ENCODE measurements at regions not wholly inside any gene's neighbourhood (a gene's known extent, or its start where the extent isn't known, plus 50 kb on each side); places are given as distances from the start of the nearest gene placed in this dataset.

DNA sequence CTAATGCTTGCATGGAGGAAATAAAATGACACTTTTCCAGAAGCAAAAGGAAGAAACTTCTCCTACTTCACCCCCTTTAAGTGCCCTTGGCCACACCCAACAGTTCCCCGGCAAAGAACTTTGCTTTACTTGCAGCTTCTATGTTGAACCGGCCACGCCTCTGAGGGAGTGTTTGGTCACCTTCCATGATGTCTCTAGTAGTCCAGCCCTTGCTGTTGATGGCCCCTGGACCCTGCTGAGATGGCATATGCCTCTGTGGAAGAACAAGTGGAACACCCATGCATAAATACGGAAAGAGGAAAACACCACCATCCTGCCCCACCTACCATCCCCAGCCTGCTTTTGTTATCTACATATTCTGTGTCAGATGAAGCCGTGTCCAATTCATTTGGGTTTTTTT lies 218.3 kb upstream of the POU3F3 start:
- no peak for DNase-seq (ENCODE audit: low spot score)

DNA sequence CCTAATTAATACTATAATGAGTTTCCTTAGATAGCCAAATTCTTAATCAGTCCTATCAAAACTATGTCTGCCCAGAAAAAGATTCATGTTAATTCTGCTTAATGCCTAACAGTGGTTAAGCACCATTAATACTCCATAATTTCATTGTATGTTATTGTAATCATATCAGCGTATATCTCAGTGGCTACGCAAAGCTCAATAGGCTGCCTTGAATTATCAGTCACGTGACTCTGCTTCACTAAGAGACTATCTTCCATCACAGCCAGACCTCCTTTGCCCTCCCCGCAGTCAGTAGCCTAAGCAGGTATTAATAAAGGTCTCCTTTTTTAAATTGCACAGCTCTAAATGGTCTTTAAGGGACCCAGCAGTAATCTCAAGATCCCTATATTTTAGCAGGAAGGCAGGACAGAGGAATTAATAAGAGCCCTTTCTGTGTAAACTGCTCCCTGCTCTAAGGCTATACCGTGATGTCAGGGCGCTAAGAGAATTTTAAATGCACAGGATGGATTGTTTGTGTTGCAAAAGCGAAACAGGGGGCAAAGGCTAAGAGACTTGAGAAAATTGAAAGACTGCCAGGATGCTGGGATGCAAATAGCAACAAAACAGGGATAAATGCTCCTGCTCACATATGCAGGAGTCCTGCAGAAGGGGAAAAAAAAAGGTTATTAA lies 215.6 kb upstream of the POU3F3 start:
- DNase-seq (ENCODE audit: low spot score): no peak

GRCh38 chr2:104638859-104639202 lies 215.1 kb upstream of the POU3F3 start:
- DNase-seq (ENCODE audit: low spot score): no peak

GRCh38 chr2:104641786-104642185 lies 212.1 kb upstream of the POU3F3 start:
- no peak for DNase-seq (ENCODE audit: low spot score)

DNA sequence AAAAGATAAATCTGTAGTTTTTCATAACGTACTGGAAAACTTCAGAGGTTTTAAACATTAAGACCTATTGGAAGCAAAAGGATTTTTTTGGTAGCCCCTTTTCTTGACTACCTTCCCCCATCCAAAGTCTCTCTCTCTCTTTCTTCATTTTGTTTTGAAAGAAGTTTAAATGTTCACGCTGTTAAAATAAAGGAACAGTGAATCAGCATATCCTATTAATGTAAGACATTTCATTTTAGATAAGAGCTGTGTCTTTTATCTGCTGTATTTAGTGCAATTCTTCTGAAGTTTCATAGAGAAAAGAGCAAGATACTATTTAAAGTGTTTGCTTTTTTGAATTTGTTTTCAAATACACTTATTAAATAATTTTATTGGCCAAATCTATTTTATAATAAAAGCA lies 205.5 kb upstream of the POU3F3 start:
- no peak for DNase-seq (ENCODE audit: low spot score)

DNA sequence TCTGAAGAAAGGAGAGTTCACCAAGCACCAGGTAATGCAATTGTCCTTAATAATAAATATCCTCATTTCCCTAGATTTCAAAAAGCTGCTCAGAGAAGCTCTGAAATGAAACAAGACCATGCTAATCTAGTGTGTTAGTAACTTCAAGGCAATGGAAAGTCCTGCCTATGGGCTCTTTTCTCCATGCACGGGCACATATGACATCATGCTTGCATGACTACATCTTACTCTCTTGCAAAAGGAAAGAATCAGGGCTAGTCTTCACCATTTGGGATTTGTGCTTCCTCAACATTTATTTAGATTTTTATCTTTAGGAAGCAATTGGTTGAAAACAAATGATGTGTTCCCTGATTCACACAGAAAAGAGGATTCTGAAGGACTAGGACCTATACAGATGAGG lies 204.0 kb upstream of the POU3F3 start:
- no peak for DNase-seq (ENCODE audit: low spot score)

DNA sequence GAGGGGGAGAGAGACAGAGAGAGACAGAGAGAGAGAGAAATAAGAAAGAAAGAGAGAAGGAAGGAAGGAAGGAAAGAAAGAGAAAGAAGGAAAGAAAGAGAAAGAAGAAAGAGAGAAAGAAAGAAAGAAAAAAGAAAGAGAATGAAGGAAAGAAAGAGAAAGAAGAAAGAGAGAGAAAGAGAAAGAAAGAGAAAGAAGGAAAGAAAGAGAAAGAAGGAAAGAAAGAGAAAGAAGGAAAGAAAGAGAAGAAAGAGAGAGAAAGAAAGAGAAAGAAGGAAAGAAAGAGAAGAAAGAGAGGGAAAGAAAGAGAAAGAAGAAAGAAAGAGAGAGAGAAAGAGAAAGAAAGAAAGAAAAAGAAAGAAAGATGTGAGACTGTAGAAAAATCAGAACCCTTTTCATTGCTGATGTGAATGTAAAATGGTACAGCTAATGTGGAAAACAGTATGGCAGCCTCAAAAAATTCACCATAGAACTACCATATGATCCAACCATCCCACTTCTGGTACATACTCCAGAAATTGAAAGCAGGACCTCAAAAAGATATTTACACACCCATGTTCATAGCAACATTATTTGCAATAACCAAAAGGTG lies 203.4 kb upstream of the POU3F3 start:
- no peak for DNase-seq (ENCODE audit: low spot score)

- no peak for DNase-seq (ENCODE audit: low spot score)
Observed at GRCh38 chr2:104654811-104655210, 199.1 kb upstream of the POU3F3 start.

GRCh38 chr2:104656571-104657163 lies 197.2 kb upstream of the POU3F3 start:
- DNase-seq (ENCODE audit: low spot score): no peak

- peak; percentile 49 for DNase-seq (ENCODE audit: low spot score)
Observed at GRCh38 chr2:104658144-104658835, 195.6 kb upstream of the POU3F3 start.

- peak; percentile 55 for DNase-seq (ENCODE audit: low spot score)
Observed at GRCh38 chr2:104658904-104659591, 194.9 kb upstream of the POU3F3 start.

GRCh38 chr2:104660991-104661390 lies 192.9 kb upstream of the POU3F3 start:
- no peak for DNase-seq (ENCODE audit: low spot score)

- no peak for DNase-seq (ENCODE audit: low spot score)
Observed at GRCh38 chr2:104664672-104665071, 189.2 kb upstream of the POU3F3 start.

DNA sequence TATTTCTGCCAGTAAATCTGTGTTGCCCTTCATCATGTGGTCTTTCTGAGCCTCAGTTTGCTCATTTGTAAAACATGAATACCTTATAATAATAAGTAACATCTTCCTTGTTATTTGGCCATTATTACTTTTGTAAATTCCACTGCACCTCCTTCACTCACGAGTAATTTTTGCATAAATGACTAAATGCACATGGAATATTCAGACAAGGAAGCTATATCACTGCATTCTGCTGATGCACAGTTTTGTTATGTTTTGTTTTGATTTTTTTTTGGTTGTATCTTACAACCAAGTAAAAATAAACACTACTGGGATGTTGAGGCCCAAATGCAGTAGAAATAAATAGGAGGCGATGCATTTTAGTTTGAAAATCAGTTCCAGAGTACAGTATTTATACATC lies 185.3 kb upstream of the POU3F3 start:
- DNase-seq (ENCODE audit: low spot score): no peak

DNA sequence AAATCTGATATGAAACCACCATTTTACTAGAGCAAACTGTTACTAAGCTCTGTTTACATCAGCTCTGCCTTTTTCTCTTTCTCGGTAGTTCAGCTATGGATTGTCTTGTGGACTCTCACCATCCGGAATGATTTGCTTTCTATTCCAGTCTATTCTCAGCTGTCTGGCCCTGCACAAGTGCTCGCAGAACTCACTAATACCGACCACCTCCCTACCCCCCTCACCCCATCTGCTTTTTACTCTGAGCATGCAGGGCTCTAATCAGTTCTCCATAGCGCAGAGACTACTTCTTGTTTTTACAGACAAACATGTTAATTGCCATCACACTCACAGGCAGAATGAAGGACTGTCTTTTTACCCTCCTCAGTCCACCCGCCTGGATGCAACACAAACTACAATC lies 180.7 kb upstream of the POU3F3 start:
- no peak for DNase-seq (ENCODE audit: low spot score)

DNA sequence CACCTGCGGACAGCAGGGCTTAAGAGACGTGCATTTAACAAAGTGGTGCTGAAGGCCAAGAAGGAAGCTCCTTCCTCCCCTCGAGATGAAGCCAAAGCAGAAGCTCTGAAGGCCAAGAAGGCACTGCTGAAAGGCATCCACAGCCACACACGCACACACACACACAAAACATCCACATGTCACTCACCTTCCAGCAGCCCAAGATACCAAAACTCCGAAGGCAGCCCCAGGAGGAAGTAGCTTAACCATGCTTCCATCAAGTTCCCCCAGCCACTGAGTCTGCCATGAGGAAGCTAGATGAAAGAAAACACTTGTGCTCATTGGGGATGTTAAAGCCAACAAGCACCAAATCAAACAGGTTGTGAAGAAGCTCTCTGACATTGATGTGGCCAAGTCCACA lies 175.7 kb upstream of the POU3F3 start:
- DNase-seq (ENCODE audit: low spot score): no peak

DNA sequence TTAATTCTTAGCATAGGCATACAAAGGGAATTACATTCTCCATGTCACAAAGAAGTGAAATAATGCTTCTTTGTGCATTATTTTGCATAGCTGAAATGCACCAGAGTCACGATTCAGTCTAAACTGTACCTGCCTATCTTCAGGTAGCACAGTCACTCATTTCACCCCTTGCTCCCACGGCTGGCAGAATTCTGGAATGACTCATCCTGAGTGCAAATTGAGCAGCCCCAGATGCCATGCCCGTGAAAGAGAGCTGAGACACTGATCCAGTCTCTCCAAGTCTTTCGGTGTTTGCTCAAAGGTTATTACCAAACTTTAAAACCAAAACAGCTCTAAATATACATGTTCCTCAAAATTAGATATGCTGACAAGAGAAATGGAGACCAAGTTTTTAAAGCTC lies 168.3 kb upstream of the POU3F3 start:
- no peak for DNase-seq (ENCODE audit: low spot score)

- no peak for DNase-seq (ENCODE audit: low spot score)
Observed at GRCh38 chr2:104687147-104687546, 166.8 kb upstream of the POU3F3 start.

DNA sequence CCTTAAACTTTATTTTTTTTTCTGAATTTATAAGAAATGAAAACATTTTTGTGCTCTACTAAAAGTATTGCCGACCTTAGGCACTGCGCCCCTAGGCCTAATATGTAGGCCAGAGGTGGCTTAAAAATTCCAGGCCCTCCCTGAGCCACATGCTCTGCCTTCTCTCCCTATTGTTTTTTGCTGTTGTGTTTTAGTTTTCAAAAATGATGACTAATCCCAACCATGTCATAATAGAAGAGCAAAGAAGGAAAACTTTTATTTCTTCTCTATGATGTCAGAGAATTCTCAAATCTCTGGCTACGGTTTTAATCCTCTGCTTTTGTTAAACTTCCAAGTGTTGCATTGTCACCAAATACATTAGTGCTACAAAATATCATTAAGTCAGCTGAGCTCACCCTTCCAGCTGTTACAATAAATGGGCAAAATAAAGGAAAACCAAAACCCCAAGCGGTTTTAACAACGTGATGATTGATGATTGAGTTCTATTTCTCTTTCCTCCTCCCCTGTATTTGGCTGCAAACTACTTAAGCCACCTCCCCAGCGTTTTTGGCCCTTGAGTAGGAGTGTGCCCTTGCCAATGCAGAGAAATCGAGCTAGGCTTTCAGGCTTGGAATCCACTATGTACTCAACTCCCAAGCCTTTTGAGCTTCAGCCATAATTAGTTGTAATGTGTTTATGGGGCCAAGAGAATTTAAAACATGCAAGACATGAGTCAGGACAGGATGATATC lies 163.5 kb upstream of the POU3F3 start:
- DNase-seq (ENCODE audit: low spot score): no peak

GRCh38 chr2:104698276-104698675 lies 155.6 kb upstream of the POU3F3 start:
- DNase-seq (ENCODE audit: low spot score): no peak

DNA sequence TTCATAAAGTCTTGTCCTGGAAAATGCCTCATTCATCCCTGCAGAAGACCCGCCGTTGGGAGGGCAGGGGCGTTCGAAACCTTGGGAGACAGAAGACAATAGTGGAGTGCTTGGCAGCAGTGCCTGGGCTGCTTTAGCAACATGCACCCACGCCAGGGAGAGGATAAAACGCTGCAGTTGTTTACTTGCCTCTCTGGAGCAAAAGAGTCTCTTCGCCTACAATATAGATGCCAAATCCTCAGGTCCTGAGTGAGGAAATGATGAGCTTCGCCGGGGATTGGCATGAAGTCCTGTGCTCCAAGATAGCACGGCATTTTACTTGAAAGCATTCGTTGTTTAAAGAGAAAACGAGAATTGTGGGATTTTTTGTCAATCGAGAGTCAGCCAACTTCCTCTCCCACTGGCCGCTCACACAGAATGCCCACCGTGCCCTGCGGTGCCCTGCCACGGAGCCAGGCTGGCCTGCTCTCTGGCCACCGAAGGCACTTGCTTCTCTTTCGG lies 152.5 kb upstream of the POU3F3 start:
- peak; percentile 66 for DNase-seq (ENCODE audit: low spot score)

All from globus pallidus (tissue), 1 donor.